HepG2 (cell line): ENCODE measurements at regions not wholly inside any gene's neighbourhood (a gene's known extent, or its start where the extent isn't known, plus 50 kb on each side); places are given as distances from the start of the nearest gene placed in this dataset.
A peak's percentile ranks its signal among the peaks of the same experiment; 100 is the strongest.

Source experiments
- ARNTL ChIP-seq: sonication (generic); formaldehyde crosslinking; IDR thresholded peaks from 2 replicates; pipeline ENCODE4 v1.4.0; 2020; ENCODE audit warnings: mild to moderate bottlenecking, missing genetic modification reagents
- CBX1 ChIP-seq: IDR thresholded peaks from one replicate; pipeline ENCODE4 v1.6.1; 2016; ENCODE audit warnings: antibody characterized with exemption, low read depth
- GABPA ChIP-seq, 2 experiments: IDR thresholded peaks; 2 replicates each; pipeline ENCODE4 v1.6.1; 2011 to 2016; ENCODE audit warnings: low read depth in 2 of 2, low read length in 1 of 2, missing biosample characterization in 1 of 2, missing genetic modification characterization in 1 of 2
- MAFK ChIP-seq, 2 experiments: IDR thresholded peaks in 1 of 2; conservative IDR thresholded peaks in 1 of 2; 2 replicates each; pipeline ENCODE4 v1.6.1; 2011; ENCODE audit warnings: improper control_type of control experiment in 2 of 2, low read length in 2 of 2
- MED8 ChIP-seq: sonication (generic); formaldehyde crosslinking; IDR thresholded peaks from 2 replicates; pipeline ENCODE4 v1.8.1; 2023; ENCODE audit warnings: mild to moderate bottlenecking, missing genetic modification reagents; ENCODE audit not compliant: insufficient replicate concordance
- RFX1 ChIP-seq: fragments of 450-650 bp; IDR thresholded peaks from 2 replicates; pipeline ENCODE4 v1.6.1; 2017
- SOX6 ChIP-seq, 2 experiments: fragments of 450-650 bp in 1 of 2; sonication (generic) in 1 of 2; formaldehyde crosslinking in 1 of 2; IDR thresholded peaks; 2 replicates each; pipeline versions ENCODE4 v1.4.0 to v1.6.1; 2017 to 2020; ENCODE audit warnings: antibody characterized with exemption in 1 of 2, mild to moderate bottlenecking in 1 of 2, missing genetic modification reagents in 1 of 2
- SYNCRIP ChIP-seq: fragments of 200-400 bp; formaldehyde crosslinking; IDR thresholded peaks from 2 replicates; pipeline ENCODE4 v1.6.1; 2018; ENCODE audit warnings: mild to moderate bottlenecking, low read depth, low read length; ENCODE audit not compliant: insufficient read depth
- ZNF564 ChIP-seq: sonication (generic); formaldehyde crosslinking; IDR thresholded peaks from 2 replicates; pipeline ENCODE4 v1.8.1; 2023; ENCODE audit warnings: mild to moderate bottlenecking, missing genetic modification reagents
- ZNF747 ChIP-seq: sonication (generic); formaldehyde crosslinking; IDR thresholded peaks from 2 replicates; pipeline ENCODE4 v1.8.1; 2023; ENCODE audit warnings: missing genetic modification reagents, mild to moderate bottlenecking, borderline replicate concordance
- TF ChIP-seq, protein P1 (sequence below): sonication (generic); formaldehyde crosslinking; IDR thresholded peaks from 2 replicates; pipeline ENCODE4 v1.8.1; 2023; ENCODE audit warnings: missing genetic modification reagents, inconsistent platforms, borderline replicate concordance
- TF ChIP-seq, protein P2 (sequence below): sonication (generic); formaldehyde crosslinking; IDR thresholded peaks from 2 replicates; pipeline ENCODE4 v1.4.0; 2020; ENCODE audit warnings: missing genetic modification reagents
- TF ChIP-seq, protein P3 (sequence below): sonication (generic); formaldehyde crosslinking; IDR thresholded peaks from 2 replicates; pipeline ENCODE4 v1.5.0; 2020; ENCODE audit warnings: missing genetic modification reagents
- TF ChIP-seq, protein P4 (sequence below): IDR thresholded peaks from 2 replicates; pipeline ENCODE4 v1.6.1; 2016; ENCODE audit warnings: missing genetic modification reagents, missing compliant biosample characterization
- TF ChIP-seq, protein P5 (sequence below): IDR thresholded peaks from 2 replicates; pipeline ENCODE4 v1.6.1; 2016; ENCODE audit warnings: missing compliant biosample characterization, missing genetic modification reagents, borderline replicate concordance
- TF ChIP-seq, protein P6 (sequence below): IDR thresholded peaks from 2 replicates; pipeline ENCODE4 v1.6.1; 2012; ENCODE audit warnings: low read length, improper control_type of control experiment
- TF ChIP-seq, protein P7 (sequence below): sonication (generic); formaldehyde crosslinking; IDR thresholded peaks from 2 replicates; pipeline ENCODE4 v1.4.0; 2020; ENCODE audit warnings: missing genetic modification reagents

DNA sequence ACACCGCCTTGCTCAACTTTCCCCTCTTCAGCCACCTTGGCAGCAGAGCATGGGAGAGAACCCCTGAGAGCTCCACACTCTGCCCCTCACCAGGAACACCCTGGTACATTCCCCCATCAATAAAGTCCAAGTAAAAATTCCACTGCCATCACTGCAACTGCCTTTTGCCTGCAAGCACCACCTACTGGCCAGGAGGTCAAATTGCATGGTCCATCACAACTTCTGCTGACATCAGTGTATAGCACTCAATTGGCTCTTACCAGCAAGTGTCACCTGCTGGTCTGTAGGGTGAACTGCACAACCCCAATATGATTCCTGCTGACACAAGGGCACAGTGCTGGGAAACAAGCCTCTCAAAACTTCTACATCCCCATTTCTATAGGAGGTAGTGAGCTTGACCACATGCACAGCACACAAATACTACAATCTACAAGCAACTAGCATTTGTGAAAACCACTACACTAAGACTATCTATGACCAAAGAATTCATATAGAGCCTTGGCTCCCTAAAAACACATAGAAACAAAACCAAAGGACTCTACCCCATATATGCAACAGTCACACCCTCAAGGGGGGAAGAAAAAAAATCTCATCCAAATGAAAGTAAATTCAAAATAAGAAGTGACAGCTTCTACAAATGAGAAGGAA is 69.2 kb downstream of the FASLG start (continued):
- TF ChIP-seq, protein P1, sequence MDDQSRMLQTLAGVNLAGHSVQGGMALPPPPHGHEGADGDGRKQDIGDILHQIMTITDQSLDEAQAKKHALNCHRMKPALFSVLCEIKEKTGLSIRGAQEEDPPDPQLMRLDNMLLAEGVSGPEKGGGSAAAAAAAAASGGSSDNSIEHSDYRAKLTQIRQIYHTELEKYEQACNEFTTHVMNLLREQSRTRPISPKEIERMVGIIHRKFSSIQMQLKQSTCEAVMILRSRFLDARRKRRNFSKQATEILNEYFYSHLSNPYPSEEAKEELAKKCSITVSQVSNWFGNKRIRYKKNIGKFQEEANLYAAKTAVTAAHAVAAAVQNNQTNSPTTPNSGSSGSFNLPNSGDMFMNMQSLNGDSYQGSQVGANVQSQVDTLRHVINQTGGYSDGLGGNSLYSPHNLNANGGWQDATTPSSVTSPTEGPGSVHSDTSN = no peak
- TF ChIP-seq RFX1 = no peak
- no peak for TF ChIP-seq MED8 (CRISPR knock-in tag)
- TF ChIP-seq ZNF564 (CRISPR knock-in tag) = no peak
- TF ChIP-seq CBX1 = peak; percentile 41
- TF ChIP-seq, protein P2, sequence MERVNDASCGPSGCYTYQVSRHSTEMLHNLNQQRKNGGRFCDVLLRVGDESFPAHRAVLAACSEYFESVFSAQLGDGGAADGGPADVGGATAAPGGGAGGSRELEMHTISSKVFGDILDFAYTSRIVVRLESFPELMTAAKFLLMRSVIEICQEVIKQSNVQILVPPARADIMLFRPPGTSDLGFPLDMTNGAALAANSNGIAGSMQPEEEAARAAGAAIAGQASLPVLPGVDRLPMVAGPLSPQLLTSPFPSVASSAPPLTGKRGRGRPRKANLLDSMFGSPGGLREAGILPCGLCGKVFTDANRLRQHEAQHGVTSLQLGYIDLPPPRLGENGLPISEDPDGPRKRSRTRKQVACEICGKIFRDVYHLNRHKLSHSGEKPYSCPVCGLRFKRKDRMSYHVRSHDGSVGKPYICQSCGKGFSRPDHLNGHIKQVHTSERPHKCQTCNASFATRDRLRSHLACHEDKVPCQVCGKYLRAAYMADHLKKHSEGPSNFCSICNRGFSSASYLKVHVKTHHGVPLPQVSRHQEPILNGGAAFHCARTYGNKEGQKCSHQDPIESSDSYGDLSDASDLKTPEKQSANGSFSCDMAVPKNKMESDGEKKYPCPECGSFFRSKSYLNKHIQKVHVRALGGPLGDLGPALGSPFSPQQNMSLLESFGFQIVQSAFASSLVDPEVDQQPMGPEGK (CRISPR knock-in tag) = no peak
- no peak for TF ChIP-seq SOX6 (IDR thresholded peaks at IDR 0.05)
- TF ChIP-seq SOX6 (CRISPR knock-in tag; IDR thresholded peaks at IDR 0.05) = no peak
- TF ChIP-seq, protein P3, sequence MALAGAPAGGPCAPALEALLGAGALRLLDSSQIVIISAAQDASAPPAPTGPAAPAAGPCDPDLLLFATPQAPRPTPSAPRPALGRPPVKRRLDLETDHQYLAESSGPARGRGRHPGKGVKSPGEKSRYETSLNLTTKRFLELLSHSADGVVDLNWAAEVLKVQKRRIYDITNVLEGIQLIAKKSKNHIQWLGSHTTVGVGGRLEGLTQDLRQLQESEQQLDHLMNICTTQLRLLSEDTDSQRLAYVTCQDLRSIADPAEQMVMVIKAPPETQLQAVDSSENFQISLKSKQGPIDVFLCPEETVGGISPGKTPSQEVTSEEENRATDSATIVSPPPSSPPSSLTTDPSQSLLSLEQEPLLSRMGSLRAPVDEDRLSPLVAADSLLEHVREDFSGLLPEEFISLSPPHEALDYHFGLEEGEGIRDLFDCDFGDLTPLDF (CRISPR knock-in tag) = no peak
- TF ChIP-seq, protein P4, sequence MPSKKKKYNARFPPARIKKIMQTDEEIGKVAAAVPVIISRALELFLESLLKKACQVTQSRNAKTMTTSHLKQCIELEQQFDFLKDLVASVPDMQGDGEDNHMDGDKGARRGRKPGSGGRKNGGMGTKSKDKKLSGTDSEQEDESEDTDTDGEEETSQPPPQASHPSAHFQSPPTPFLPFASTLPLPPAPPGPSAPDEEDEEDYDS = no peak
- TF ChIP-seq MAFK (conservative IDR thresholded peaks at IDR 0.05 in 1 of 2, IDR thresholded peaks at IDR 0.05 in 1 of 2; ENCODE audit: low read length in 2 of 2) = peak; percentile 76 to 87
- TF ChIP-seq ZNF747 = no peak
- TF ChIP-seq, protein P5, sequence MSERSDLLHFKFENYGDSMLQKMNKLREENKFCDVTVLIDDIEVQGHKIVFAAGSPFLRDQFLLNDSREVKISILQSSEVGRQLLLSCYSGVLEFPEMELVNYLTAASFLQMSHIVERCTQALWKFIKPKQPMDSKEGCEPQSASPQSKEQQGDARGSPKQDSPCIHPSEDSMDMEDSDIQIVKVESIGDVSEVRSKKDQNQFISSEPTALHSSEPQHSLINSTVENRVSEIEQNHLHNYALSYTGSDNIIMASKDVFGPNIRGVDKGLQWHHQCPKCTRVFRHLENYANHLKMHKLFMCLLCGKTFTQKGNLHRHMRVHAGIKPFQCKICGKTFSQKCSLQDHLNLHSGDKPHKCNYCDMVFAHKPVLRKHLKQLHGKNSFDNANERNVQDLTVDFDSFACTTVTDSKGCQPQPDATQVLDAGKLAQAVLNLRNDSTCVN (CRISPR knock-in tag) = no peak
- TF ChIP-seq, protein P6, sequence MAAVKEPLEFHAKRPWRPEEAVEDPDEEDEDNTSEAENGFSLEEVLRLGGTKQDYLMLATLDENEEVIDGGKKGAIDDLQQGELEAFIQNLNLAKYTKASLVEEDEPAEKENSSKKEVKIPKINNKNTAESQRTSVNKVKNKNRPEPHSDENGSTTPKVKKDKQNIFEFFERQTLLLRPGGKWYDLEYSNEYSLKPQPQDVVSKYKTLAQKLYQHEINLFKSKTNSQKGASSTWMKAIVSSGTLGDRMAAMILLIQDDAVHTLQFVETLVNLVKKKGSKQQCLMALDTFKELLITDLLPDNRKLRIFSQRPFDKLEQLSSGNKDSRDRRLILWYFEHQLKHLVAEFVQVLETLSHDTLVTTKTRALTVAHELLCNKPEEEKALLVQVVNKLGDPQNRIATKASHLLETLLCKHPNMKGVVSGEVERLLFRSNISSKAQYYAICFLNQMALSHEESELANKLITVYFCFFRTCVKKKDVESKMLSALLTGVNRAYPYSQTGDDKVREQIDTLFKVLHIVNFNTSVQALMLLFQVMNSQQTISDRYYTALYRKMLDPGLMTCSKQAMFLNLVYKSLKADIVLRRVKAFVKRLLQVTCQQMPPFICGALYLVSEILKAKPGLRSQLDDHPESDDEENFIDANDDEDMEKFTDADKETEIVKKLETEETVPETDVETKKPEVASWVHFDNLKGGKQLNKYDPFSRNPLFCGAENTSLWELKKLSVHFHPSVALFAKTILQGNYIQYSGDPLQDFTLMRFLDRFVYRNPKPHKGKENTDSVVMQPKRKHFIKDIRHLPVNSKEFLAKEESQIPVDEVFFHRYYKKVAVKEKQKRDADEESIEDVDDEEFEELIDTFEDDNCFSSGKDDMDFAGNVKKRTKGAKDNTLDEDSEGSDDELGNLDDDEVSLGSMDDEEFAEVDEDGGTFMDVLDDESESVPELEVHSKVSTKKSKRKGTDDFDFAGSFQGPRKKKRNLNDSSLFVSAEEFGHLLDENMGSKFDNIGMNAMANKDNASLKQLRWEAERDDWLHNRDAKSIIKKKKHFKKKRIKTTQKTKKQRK = no peak
- no peak for TF ChIP-seq ARNTL
- no peak for TF ChIP-seq SYNCRIP
- TF ChIP-seq, protein P7, sequence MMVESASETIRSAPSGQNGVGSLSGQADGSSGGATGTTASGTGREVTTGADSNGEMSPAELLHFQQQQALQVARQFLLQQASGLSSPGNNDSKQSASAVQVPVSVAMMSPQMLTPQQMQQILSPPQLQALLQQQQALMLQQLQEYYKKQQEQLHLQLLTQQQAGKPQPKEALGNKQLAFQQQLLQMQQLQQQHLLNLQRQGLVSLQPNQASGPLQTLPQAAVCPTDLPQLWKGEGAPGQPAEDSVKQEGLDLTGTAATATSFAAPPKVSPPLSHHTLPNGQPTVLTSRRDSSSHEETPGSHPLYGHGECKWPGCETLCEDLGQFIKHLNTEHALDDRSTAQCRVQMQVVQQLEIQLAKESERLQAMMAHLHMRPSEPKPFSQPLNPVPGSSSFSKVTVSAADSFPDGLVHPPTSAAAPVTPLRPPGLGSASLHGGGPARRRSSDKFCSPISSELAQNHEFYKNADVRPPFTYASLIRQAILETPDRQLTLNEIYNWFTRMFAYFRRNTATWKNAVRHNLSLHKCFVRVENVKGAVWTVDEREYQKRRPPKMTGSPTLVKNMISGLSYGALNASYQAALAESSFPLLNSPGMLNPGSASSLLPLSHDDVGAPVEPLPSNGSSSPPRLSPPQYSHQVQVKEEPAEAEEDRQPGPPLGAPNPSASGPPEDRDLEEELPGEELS (CRISPR knock-in tag) = no peak
- no peak for TF ChIP-seq GABPA (IDR thresholded peaks at IDR 0.05; ENCODE audit: low read depth, low read length)
- no peak for TF ChIP-seq GABPA (CRISPR knock-in tag; IDR thresholded peaks at IDR 0.05; ENCODE audit: low read depth)
